Small intestine (tissue), 7 donors: ENCODE measurements at regions not wholly inside any gene's neighbourhood (a gene's known extent, or its start where the extent isn't known, plus 50 kb on each side); places are given as distances from the start of the nearest gene placed in this dataset.

ENCODE experiments used
- DNase-seq, 2 donors: peaks; one replicate each; pipeline versions ENCODE4 v3.0.0 to v3.0.0-alpha.2; 2013
- FAIRE-seq: peaks from 2 replicates; lab custom pipeline; 2012; peaks lifted over from hg19 to GRCh38; lab: Jason Lieb, UNC
- H3K27ac ChIP-seq, 3 donors: one replicate each; pipeline ENCODE4 v1.5.1; 2013; ENCODE audit warnings: low read length in 2 of 3, mild to moderate bottlenecking in 2 of 3, control low read depth in 1 of 3, inconsistent platforms in 1 of 3, low read depth in 1 of 3, moderate library complexity in 1 of 3
- H3K27me3 ChIP-seq, 3 donors: one replicate each; pipeline ENCODE4 v1.6.1; 2013; ENCODE audit warnings: low read length in 3 of 3, inconsistent platforms in 1 of 3; ENCODE audit not compliant: control insufficient read depth in 3 of 3, insufficient read depth in 3 of 3
- H3K36me3 ChIP-seq, 3 donors: one replicate each; pipeline ENCODE4 v1.6.1; 2013; ENCODE audit warnings: low read length in 3 of 3, inconsistent platforms in 1 of 3, low read depth in 1 of 3, mild to moderate bottlenecking in 1 of 3, moderate library complexity in 1 of 3; ENCODE audit not compliant: control insufficient read depth in 3 of 3, insufficient read depth in 2 of 3
- H3K4me1 ChIP-seq, 3 donors: one replicate each; pipeline ENCODE4 v1.6.1; 2013; ENCODE audit warnings: low read length in 2 of 3, inconsistent platforms in 1 of 3, low read depth in 1 of 3, mild to moderate bottlenecking in 1 of 3, moderate library complexity in 1 of 3; ENCODE audit not compliant: control insufficient read depth in 3 of 3, insufficient read depth in 2 of 3
- H3K4me3 ChIP-seq, 3 donors: one replicate each; pipeline ENCODE4 v1.5.1; 2013; ENCODE audit warnings: low read length in 3 of 3, control low read depth in 1 of 3, inconsistent platforms in 1 of 3, low read depth in 1 of 3, mild to moderate bottlenecking in 1 of 3, moderate library complexity in 1 of 3
- H3K9me3 ChIP-seq, 2 donors: one replicate each; pipeline ENCODE4 v1.6.1; 2013; ENCODE audit warnings: low read depth in 1 of 2, low read length in 1 of 2; ENCODE audit not compliant: control insufficient read depth in 2 of 2, insufficient read depth in 1 of 2
- WGBS, 3 donors: extraction: QIAGEN DNeasy Blood & Tissue Kit; methylation state at CpG; one replicate each; pipeline ENCODE4 v1.1.7; 2013; 5-methylcytosine and 5-hydroxymethylcytosine counted together
- donor health status: healthy with polysubstance abuse.
- donor health status: control.
- donor health status: control.
- donor health status: Bipolar disorder and iron deficiency.
- donor health status: healthy.

DNA sequence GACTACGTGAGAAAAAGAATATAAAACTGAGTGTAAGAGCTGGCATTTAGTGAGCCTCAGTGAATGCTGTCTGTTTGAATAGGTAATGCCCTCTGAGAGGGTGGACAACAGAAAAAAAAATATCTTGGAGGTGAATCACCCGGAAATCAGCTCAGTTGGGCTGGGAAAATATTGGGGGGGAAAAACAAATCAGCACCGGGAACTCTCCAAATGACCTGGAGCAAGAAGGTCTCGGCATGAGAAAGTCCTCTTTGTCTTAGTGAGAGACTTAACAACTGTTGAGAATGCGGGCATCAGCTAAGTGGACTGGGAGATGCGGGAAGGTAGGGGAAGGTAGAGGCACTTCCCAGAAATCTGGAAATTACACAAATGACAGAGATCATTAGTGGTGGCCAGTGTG is 109.4 kb upstream of the POU3F3 start:
- DNase-seq, result no peak
- Histone ChIP-seq H3K27me3 (peaks cover 0 to 12% (median 0%) of the 10 kb centered on the region in 3 donors), H3K9me3 (no peaks in the 10 kb centered on the region), H3K4me1 (no peaks in the 10 kb centered on the region), H3K4me3 (no peak overlapping the region), H3K27ac (no peak overlapping the region), H3K36me3 (no peaks in the 10 kb centered on the region)
- FAIRE-seq, result no peak
- 78 to 85% (median 82%) methylated on average over 6 of the region's 6 CpGs for WGBS, 3 donors

DNA sequence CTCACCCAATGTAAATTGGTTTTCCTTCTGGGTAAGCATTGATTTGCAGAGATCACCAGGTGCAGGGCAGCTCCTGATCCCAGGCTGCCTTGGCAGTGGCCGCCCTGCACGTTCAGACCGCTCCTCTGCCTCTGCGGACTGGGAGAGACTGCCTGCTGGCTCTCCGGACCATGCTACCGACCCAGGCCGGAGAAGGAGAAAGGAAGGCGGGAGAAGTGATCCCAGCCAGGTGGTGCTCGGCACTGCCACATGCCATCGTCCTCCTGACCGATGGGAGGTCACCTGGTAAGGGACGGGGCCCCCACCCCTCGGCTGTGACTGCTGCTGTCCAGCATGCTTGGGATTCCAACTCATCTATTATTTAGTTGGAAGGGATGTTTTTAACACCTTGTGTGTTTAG is 108.1 kb upstream of the POU3F3 start:
- Histone ChIP-seq H3K9me3 (no peaks in the 10 kb centered on the region), H3K27ac (no peak overlapping the region), H3K27me3 (peaks cover 0 to 12% (median 0%) of the 10 kb centered on the region in 3 donors), H3K36me3 (no peaks in the 10 kb centered on the region), H3K4me1 (no peaks in the 10 kb centered on the region), H3K4me3 (no peak overlapping the region)
- FAIRE-seq (no peak), DNase-seq (no peak)
- 45 to 65% (median 55%) methylated on average over 13 of the region's 13 CpGs for WGBS, 3 donors

- Histone ChIP-seq H3K27me3 (peaks cover 0 to 12% (median 0%) of the 10 kb centered on the region in 3 donors), H3K36me3 (no peaks in the 10 kb centered on the region), H3K27ac (no peak overlapping the region), H3K4me3 (no peak overlapping the region), H3K4me1 (no peaks in the 10 kb centered on the region), H3K9me3 (no peaks in the 10 kb centered on the region)
- no peak for DNase-seq
- no peak for FAIRE-seq
- WGBS, 3 donors, result 62 to 80% (median 76%) methylated on average over 8 of the region's 8 CpGs
These were observed 107.6 kb upstream of the POU3F3 start for GRCh38 chr2:104746299-104746698.

GRCh38 chr2:104746858-104747257 is 107.1 kb upstream of the POU3F3 start:
- 78 to 88% (median 86%) methylated on average over 24 of the region's 24 CpGs for WGBS, 3 donors
- H3K27ac ChIP-seq, result no peak overlapping the region
- H3K9me3 ChIP-seq, result no peaks in the 10 kb centered on the region
- no peaks in the 10 kb centered on the region for H3K4me1 ChIP-seq
- peaks cover 0 to 12% (median 0%) of the 10 kb centered on the region in 3 donors for H3K27me3 ChIP-seq
- no peak for DNase-seq
- no peak overlapping the region for H3K4me3 ChIP-seq
- FAIRE-seq, result no peak
- no peaks in the 10 kb centered on the region for H3K36me3 ChIP-seq

DNA sequence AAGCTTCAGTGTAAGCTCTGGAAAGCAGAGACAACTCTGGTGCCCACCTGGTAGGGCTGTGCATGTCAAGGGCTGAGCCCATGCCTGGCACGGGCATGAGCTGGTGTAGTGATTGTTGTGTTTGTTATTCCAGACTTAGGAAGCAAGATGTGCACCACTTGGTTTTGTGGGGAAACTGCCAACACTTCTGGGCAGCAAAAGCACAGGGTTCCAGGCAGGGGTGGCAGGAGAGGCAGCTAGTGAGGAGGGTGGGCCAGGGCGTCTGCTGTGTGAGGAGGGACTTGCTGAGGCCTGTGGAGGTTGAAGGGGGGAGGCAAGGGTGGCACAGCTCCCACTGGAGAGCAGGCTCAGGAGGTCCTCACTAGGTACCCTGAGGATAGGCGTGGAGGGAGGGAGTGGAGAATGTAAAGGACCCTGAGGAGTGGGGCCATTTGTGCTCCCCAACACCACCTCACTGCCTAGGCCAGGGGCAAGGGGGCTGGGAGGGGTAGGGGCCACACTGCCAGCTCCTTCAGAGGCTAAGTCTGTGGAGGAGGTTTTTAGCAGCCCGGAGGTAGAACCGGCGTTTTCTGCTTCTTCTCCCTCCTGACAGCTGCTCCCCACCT is 104.0 kb upstream of the POU3F3 start:
- H3K4me3 ChIP-seq, result no peak overlapping the region
- WGBS, 3 donors, result 61 to 71% (median 64%) methylated on average over 6 of the region's 6 CpGs
- DNase-seq (no peak), FAIRE-seq (no peak)
- H3K27ac ChIP-seq, result no peak overlapping the region
- H3K36me3 ChIP-seq, result no peaks in the 10 kb centered on the region
- no peaks in the 10 kb centered on the region for H3K4me1 ChIP-seq
- H3K9me3 ChIP-seq, result no peaks in the 10 kb centered on the region
- peaks cover 0 to 7% (median 0%) of the 10 kb centered on the region in 3 donors for H3K27me3 ChIP-seq

DNA sequence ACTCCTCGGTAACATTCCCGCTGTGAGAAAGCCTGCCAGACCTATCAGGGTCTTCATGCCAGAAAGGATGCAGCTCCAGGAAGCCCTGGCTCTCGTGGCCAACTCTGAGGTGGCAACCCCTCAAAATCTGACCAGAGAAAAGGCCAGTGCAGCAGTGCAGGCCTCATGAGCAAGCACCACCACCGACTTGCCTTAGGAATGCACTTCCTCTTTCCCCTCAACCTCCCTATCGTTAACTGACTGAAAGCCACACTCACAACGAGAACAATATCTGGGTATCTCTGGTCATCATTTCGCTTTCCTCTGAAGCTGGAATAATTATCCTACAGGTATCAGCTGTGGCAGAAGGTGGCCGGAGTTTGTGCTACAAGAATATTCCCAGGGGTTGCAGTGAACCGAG is 101.4 kb upstream of the POU3F3 start:
- Histone ChIP-seq H3K9me3 (no peaks in the 10 kb centered on the region), H3K36me3 (no peaks in the 10 kb centered on the region), H3K4me3 (no peak overlapping the region), H3K27ac (no peak overlapping the region), H3K4me1 (no peaks in the 10 kb centered on the region), H3K27me3 (peaks cover 0 to 6% (median 0%) of the 10 kb centered on the region in 3 donors)
- FAIRE-seq, result no peak
- DNase-seq, result no peak
- 71 to 78% (median 76%) methylated on average over 9 of the region's 9 CpGs for WGBS, 3 donors

DNA sequence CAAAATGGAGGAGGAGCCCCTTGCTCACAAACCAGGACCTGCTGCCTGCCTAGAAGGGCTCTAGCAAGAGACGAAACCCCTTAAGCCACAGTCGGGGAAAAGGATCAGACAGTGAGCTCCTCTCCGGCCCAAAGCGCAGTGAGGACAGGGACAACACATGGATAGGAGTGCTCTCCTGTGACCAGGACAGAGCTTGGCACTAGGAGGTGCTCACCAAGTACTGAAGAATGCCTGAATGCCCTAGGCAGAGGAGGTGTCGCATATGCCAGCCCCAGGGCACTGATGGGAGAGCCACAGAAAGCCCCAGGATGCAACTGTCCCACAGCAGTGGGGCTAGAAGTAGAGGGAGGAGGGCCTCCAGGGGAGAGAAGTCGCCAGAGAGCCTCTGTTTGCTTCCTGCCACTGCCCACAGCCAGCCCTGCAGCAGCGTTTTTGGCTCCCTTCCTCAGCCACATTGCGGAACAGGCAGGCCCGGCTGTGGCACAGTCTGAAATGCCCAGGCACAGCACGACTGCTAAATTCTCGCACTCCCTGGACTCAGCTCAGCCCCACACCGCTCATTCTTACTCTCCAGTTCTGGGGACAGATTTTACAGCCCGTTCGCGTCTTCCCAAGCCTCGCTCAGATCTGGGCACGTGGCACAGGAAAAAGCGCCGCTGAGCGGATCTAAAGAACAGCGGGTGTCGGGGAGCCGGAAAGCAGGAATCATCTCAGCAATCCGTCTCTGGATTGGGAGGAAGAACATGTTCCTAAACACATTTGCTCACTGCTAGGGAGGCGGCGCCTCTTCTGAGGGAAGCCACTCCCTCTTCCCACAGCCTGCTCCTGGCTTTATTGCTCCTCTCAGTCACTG is 98.7 kb upstream of the POU3F3 start:
- H3K27me3 ChIP-seq, result no peaks in the 10 kb centered on the region
- H3K4me3 ChIP-seq, result no peak overlapping the region
- no peak overlapping the region for H3K27ac ChIP-seq
- no peak for DNase-seq
- no peaks in the 10 kb centered on the region for H3K9me3 ChIP-seq
- no peak for FAIRE-seq
- WGBS, 3 donors, result 76 to 82% (median 79%) methylated on average over 26 of the region's 26 CpGs
- no peaks in the 10 kb centered on the region for H3K36me3 ChIP-seq
- no peaks in the 10 kb centered on the region for H3K4me1 ChIP-seq

- 81 to 82% (median 82%) methylated on average over 7 of the region's 7 CpGs for WGBS, 3 donors
- H3K4me3 ChIP-seq, result no peak overlapping the region
- no peaks in the 10 kb centered on the region for H3K27me3 ChIP-seq
- no peak for DNase-seq
- no peak for FAIRE-seq
- H3K9me3 ChIP-seq, result no peaks in the 10 kb centered on the region
- H3K36me3 ChIP-seq, result no peaks in the 10 kb centered on the region
- no peaks in the 10 kb centered on the region for H3K4me1 ChIP-seq
- H3K27ac ChIP-seq, result no peak overlapping the region
These were observed 97.8 kb upstream of the POU3F3 start for GRCh38 chr2:104756118-104756517.
